Peyer's patch (tissue), 4 donors: ENCODE measurements at regions not wholly inside any gene's neighbourhood (a gene's known extent, or its start where the extent isn't known, plus 50 kb on each side); places are given as distances from the start of the nearest gene placed in this dataset.
"Not testable (repeated sequence)": the region's sequence is repeated elsewhere in the genome, so short reads cannot be mapped to it uniquely, and the experiment has no call there.

Experiments used
- DNase-seq, 3 donors: peaks; one replicate each; pipeline ENCODE4 v3.0.0-alpha.2; 2017 to 2019
- H3K27ac ChIP-seq, 4 donors: fragments of 200-600 bp; sonication (generic); one replicate each; pipeline ENCODE4 v1.5.1; 2016 to 2019
- H3K27me3 ChIP-seq, 2 donors: fragments of 200-600 bp; sonication (generic); one replicate each; pipeline ENCODE4 v1.5.1; 2019
- H3K36me3 ChIP-seq, 3 donors: fragments of 200-600 bp; sonication (generic); one replicate each; pipeline ENCODE4 v1.5.1; 2016 to 2019
- H3K4me1 ChIP-seq, 4 donors: fragments of 200-600 bp; sonication (generic); one replicate each; pipeline ENCODE4 v1.5.1; 2016 to 2019
- H3K4me3 ChIP-seq, 4 donors: fragments of 200-600 bp; sonication (generic); 1 replicate in 3 of 4; 2 replicates in 1 of 4; pipeline ENCODE4 v1.5.1; 2016 to 2019; ENCODE audit warnings: mild to moderate bottlenecking in 1 of 4
- H3K9me3 ChIP-seq, 4 donors: fragments of 200-600 bp; sonication (generic); one replicate each; pipeline ENCODE4 v1.5.1; 2016 to 2019; ENCODE audit warnings: mild to moderate bottlenecking in 1 of 4
- CTCF ChIP-seq, 6 experiments: fragments of 450-650 bp in 4 of 6; fragments of 200-600 bp in 2 of 6; sonication (generic) in 1 of 6; IDR thresholded peaks; one replicate each; pipeline ENCODE4 v1.5.1; 2017 to 2019; ENCODE audit warnings: antibody characterized with exemption in 6 of 6, mild to moderate bottlenecking in 3 of 6, moderate library complexity in 1 of 6
- POLR2A ChIP-seq, 2 donors: fragments of 450-650 bp; IDR thresholded peaks; one replicate each; pipeline ENCODE4 v1.5.1; 2017; ENCODE audit warnings: antibody characterized with exemption in 2 of 2, mild to moderate bottlenecking in 2 of 2, moderate library complexity in 2 of 2

DNA sequence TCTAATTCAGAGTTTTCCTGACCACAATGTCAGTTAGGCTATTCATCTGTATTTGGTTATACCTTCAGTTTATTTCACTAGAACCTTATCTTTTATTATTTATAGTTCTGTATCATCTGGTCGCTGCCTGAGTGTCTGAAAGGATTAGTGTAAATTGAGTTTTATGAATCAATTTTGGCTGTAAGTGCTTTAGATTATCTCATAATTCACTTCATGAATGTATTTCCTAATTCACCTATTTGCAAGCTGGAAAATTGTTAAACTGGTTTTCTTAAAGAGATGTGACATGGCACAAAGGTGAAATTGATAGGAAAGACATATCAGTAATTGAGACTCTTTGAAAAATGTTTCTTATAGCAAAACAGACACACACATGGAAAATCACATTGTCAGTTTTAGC, 242.4 kb upstream of the ACO1 start:
- H3K27me3 ChIP-seq = no peaks in the 10 kb centered on the region
- H3K4me1 ChIP-seq = no peaks in the 10 kb centered on the region
- no peak overlapping the region for H3K27ac ChIP-seq
- no peak overlapping the region for H3K4me3 ChIP-seq
- no peak for TF ChIP-seq POLR2A (IDR thresholded peaks at IDR 0.05)
- TF ChIP-seq CTCF (IDR thresholded peaks at IDR 0.05) = no peak
- no peaks in the 10 kb centered on the region for H3K9me3 ChIP-seq
- DNase-seq = no peak
- no peaks in the 10 kb centered on the region for H3K36me3 ChIP-seq

DNA sequence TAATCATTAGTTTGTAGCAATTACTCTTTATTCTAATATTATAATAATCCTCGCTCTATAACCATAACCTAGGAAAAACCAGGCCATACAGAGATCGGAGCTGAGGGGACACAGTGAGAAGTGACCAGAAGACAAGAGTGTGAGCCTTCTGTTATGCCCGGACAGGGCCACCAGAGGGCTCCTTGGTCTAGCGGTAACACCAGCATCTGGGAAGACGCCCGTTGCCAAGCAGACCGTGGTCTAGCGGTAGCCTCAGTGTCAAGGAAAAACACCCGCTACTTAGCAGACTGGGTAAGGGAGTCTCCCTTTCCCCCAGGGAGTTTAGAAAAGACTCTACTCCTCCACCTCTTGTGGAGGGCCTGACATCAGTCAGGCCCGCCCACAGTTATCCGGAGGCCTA, 235.9 kb upstream of the ACO1 start:
- H3K27me3 ChIP-seq, H3K9me3 ChIP-seq, DNase-seq: not testable (repeated sequence)

GRCh38 chr9:32161209-32161608, 223.2 kb upstream of the ACO1 start:
- Histone ChIP-seq H3K27me3 (no peaks in the 10 kb centered on the region), H3K4me1 (no peaks in the 10 kb centered on the region), H3K36me3 (no peaks in the 10 kb centered on the region), H3K9me3 (no peaks in the 10 kb centered on the region), H3K4me3 (no peak overlapping the region), H3K27ac (no peak overlapping the region)
- TF ChIP-seq CTCF (IDR thresholded peaks at IDR 0.05) = no peak
- no peak for TF ChIP-seq POLR2A (IDR thresholded peaks at IDR 0.05)
- no peak for DNase-seq

More for the DNA sequence above, 235.9 kb upstream of the ACO1 start:
- H3K27ac ChIP-seq, H3K36me3 ChIP-seq, H3K4me1 ChIP-seq, H3K4me3 ChIP-seq: not testable (repeated sequence)

DNA sequence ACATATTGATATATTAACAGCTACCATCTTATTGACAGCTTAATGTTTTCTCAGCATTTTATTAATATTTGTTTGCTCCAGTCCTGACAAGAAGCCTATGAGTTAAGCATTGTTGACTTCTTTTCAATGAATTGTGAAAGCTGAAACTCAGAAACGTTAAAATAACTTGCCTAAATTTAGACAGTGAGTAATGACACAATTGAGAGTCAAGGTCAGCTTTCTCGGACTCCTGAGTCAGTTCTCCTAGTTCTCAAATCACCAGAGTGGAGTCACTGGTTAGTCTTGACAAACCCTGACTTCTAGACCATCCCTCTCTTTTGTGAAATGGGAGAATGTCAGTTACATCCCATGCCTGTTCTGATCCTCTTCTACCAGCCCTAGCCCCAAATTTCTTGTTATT, 222.7 kb upstream of the ACO1 start:
- Histone ChIP-seq H3K4me1 (no peaks in the 10 kb centered on the region), H3K27me3 (no peaks in the 10 kb centered on the region)
- no peak for DNase-seq

GRCh38 chr9:32166316-32166715, 218.1 kb upstream of the ACO1 start:
- DNase-seq, H3K27ac ChIP-seq, H3K36me3 ChIP-seq, H3K27me3 ChIP-seq, H3K9me3 ChIP-seq, H3K4me3 ChIP-seq, H3K4me1 ChIP-seq: not testable (repeated sequence)

More for the DNA sequence above, 222.7 kb upstream of the ACO1 start:
- TF ChIP-seq CTCF (IDR thresholded peaks at IDR 0.05) (no peak), POLR2A (IDR thresholded peaks at IDR 0.05) (no peak)
- Histone ChIP-seq H3K9me3 (no peaks in the 10 kb centered on the region), H3K4me3 (no peak overlapping the region), H3K36me3 (no peaks in the 10 kb centered on the region), H3K27ac (no peak overlapping the region)

DNA sequence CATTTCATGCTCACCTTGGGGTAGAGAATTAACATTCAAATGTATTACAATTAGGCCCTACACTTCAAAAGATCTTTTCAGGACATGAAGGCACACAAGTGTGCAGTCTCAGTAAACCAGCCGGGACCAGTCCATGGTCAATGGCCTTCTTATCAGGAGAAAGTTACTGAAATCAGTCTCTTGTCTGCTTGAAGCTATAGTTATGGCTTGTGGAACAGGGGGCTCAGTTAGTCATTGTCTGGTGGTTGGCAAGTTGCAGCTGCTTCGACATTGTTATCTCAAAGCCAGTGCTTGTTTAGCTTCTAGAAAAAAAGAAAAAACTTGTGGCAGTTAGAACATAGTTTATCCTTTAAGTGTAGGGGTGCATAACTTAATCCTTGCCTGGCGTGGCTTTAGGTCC, 213.1 kb upstream of the ACO1 start:
- no peaks in the 10 kb centered on the region for H3K27me3 ChIP-seq
- H3K36me3 ChIP-seq = no peaks in the 10 kb centered on the region
- no peak overlapping the region for H3K27ac ChIP-seq
- DNase-seq = no peak
- H3K9me3 ChIP-seq = no peaks in the 10 kb centered on the region
- no peak for TF ChIP-seq POLR2A (IDR thresholded peaks at IDR 0.05)
- TF ChIP-seq CTCF (IDR thresholded peaks at IDR 0.05) = no peak
- H3K4me3 ChIP-seq = no peak overlapping the region
- no peaks in the 10 kb centered on the region for H3K4me1 ChIP-seq

- Histone ChIP-seq H3K27ac (no peak overlapping the region), H3K9me3 (no peaks in the 10 kb centered on the region), H3K4me1 (no peaks in the 10 kb centered on the region), H3K27me3 (no peaks in the 10 kb centered on the region), H3K36me3 (no peaks in the 10 kb centered on the region), H3K4me3 (no peak overlapping the region)
- no peak for DNase-seq
- TF ChIP-seq CTCF (IDR thresholded peaks at IDR 0.05) (no peak), POLR2A (IDR thresholded peaks at IDR 0.05) (no peak)
Measured at GRCh38 chr9:32172256-32172655, 212.2 kb upstream of the ACO1 start.
